Renal cortex interstitium (tissue), 11 donors: ENCODE measurements at regions not wholly inside any gene's neighbourhood (a gene's known extent, or its start where the extent isn't known, plus 50 kb on each side); places are given as distances from the start of the nearest gene placed in this dataset.
"Not testable (repeated sequence)": the region's sequence is repeated elsewhere in the genome, so short reads cannot be mapped to it uniquely, and the experiment has no call there.

Source experiments
- DNase-seq, 11 donors: peaks; one replicate each; pipeline ENCODE4 v3.0.0-alpha.2; 2013; ENCODE audit warnings: low read depth in 9 of 11, low spot score in 4 of 11; ENCODE audit errors: extremely low read depth in 1 of 11

- DNase-seq = no peak
Observed at GRCh38 chr13:91241221-91241933, 106.1 kb upstream of the MIR17HG start.

GRCh38 chr13:91242652-91243051, 104.8 kb upstream of the MIR17HG start:
- no peak for DNase-seq

DNA sequence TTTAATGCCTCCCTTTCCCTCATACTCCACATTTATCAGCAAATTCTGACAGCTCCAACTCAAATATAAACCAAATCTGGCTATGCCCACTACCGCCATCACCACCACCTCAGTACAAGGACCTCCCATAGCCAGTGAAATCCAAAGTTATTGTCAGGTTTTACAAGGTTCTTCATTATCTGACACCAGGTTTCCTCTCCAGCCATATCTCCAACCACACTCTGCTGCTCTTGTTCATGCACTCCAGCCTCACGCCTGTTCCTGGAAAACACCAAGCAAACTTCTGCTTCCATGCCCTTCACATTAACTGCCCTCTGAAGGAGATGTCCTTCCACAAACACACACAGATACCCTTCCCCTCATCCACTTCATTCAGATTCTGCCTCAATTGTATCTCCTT, 102.2 kb upstream of the MIR17HG start:
- no peak for DNase-seq

DNA sequence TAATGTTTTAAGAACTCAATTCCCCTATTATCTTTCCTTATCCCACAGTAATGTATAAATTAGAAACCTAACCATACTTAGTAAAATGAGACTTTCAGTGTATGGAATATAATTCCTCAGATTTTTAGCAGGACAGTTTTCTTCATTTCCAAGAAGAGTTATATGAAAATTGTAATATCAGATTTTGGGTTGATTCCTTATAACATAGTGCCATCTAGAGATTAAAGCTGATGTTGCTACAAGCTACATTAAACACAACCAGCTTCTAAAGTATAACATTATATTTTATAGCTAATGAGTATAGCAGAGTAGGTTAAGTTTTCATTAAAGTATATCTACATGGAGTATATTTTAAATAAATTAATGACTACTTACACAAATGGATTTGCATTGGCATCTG, 99.7 kb upstream of the MIR17HG start:
- peak in 2 of 11 donors; percentile 6 to 7 for DNase-seq

- DNase-seq = no peak
Observed at GRCh38 chr13:91248249-91248648, 99.2 kb upstream of the MIR17HG start.

DNA sequence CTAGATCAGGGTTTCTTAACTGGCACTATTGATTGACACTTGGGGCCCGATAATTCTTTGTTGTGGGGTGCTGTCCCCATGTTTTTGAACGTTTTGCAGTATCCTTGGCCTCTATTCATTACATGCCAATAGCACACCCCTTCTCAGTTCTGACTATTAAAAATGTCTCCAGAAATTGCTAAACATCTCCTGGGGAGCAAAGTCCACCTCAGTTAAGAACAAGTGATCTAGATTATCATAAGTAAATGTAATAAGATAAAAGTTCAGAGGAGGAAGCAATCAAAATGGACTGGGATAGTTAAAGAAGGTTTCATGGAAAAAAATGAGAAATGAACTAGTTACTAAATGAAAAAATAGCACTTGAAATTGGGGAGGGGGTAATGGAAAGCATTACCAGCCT, 98.1 kb upstream of the MIR17HG start:
- no peak for DNase-seq

DNA sequence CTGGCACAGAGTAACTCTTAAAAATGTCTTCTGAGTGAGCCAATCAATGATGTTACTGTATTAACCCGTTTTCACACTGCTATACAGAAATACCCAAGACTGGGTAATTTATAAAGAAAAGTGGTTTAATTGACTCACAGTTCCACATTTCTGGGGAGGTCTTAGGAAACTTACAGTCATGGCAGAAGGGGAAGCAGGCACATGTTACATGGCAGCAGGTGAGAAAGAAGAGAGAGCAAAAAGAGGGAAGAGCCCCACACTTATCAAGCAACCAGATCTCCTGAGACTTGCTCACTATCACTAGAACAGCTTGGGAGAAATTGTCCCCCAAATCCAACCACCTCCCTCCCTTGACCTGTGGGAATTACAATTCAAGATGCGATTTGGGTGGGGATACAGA, 97.6 kb upstream of the MIR17HG start:
- DNase-seq = no peak

DNA sequence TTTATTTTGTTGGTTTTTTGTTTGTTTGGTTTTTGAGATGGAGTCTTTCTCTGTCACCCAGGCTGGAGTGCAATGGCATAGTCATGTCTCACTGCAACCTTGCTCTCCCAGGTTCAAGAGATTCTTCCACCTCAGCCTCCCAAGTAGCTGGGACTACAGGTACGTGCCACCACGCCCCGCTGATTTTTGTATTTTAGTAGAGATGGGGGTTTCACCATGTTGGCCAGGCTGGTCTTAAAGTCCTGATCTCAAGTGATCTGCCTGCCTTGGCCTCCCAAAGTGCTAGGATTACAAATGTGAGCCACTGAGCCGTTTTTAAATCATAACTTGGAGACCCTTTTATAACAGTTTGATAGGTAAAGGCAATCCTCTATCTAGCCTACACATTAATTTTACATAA, 95.9 kb upstream of the MIR17HG start:
- DNase-seq = not testable (repeated sequence)

- DNase-seq = no peak
Observed at GRCh38 chr13:91264484-91264883, 83.0 kb upstream of the MIR17HG start.

GRCh38 chr13:91269237-91269636, 78.2 kb upstream of the MIR17HG start:
- DNase-seq = no peak

GRCh38 chr13:91270031-91270430, 77.5 kb upstream of the MIR17HG start:
- DNase-seq = no peak

DNA sequence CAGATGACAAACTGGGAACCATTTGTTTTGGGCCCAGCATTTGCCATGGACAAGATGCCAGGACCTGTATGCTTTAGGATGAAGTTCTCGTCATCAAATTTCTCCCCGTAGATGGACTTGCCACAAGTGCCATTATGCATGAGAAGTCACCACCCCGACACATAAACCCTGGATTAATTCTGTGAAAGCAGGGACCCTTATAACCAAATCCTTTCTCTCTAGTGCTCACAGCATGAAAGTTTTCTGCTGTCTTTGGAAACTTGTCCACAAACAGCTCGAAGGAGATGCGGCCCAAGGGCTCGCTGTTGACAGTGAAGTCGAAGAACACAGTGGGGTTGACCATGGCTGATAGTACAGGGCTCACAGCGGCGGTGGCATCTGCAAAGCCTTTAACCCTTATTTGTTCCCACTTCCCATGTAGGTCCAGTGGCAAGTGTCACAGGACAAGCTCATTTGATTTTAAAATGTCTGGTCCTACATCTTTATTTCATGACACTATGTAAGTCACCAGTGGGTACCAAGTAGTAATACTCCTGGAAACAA, 75.2 kb upstream of the MIR17HG start:
- no peak for DNase-seq

DNA sequence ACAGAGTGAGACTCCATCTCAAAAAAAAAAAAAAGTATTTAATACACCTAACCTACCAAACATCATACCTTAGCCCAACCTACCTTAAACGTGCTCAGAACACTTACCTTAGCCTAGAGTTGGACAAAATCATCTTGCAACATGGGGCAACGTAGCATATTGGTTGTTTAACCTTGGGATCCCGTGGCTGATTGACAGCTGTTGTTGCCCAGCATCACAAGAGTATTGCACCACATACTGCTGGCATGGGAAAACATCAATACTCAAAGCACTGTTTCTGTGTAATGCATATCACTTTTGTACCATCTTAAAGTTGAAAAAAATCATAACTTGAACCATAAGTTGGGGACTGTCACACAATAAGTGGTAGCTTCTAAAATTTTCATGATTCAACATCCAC, 73.8 kb upstream of the MIR17HG start:
- DNase-seq = no peak

- no peak for DNase-seq
Observed at GRCh38 chr13:91277013-91277676, 70.3 kb upstream of the MIR17HG start.

GRCh38 chr13:91278291-91278690, 69.2 kb upstream of the MIR17HG start:
- DNase-seq = no peak

DNA sequence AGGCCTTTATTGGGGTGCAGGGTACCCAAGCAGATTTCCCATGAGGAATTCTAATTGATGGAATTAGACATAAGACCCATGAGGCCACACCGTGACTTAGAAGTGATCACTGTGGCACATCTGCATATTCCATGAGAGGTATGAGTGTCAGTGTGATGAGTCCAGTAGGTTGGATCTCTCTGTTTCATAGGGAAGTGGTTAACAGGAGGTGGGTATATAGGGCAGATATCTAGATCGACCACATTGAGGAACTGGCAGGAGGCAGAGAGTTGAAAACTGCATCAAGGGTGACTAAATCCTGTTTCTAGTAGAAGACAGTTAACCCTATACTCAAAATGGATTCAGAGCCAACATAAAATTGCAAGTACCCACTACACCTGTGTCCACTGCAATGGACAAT, 68.6 kb upstream of the MIR17HG start:
- no peak for DNase-seq

- no peak for DNase-seq
Observed at GRCh38 chr13:91280801-91281200, 66.7 kb upstream of the MIR17HG start.

GRCh38 chr13:91284335-91284734, 63.2 kb upstream of the MIR17HG start:
- DNase-seq = no peak

DNA sequence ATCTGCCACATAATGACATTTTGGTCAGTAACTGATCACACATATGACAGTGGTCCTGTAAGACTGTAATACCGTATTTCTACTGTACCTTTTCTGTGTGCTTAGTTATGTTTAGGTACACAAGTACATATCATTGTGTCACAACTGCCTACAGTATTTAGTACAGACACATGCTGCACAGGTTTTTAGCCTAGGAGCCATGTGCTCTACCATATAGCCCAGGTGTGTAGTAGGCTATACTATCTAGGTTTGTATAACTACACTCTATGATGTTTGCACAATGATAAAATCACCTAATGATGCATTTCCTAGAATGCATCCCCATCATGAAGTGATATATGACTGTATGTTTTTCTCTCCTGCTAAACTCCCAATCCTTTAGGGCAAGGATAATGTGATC, 61.2 kb upstream of the MIR17HG start:
- DNase-seq = no peak

- no peak for DNase-seq
Observed at GRCh38 chr13:91291078-91291477, 56.4 kb upstream of the MIR17HG start.
